ENCODE measurements at regions not wholly inside any gene's neighbourhood (a gene's known extent, or its start where the extent isn't known, plus 50 kb on each side); places are given as distances from the start of the nearest gene placed in this dataset.

DNA sequence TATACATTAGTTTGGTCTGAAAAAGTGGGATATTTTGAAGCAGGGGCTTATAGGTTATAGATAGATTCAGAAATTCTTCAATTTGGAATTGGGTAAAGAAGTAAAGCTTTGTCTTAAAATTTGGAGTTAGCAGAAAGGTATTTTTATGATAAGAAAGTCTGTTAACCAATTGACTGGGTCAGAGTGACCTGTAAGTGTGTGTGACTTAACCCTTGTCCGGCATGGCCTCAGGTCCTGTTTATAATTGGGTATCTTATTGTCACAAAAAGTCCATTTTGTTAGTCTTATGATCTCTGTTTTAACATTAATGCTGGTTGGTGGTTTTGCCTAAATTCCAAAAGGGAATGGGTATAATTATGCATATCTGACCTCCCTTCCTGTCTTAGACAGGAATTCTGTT, 444.2 kb upstream of the NAALADL2 start:
- no peak for TF ChIP-seq EZH2 (IDR thresholded peaks at IDR 0.05; ENCODE audit: low read length)
- TF ChIP-seq, protein P1, sequence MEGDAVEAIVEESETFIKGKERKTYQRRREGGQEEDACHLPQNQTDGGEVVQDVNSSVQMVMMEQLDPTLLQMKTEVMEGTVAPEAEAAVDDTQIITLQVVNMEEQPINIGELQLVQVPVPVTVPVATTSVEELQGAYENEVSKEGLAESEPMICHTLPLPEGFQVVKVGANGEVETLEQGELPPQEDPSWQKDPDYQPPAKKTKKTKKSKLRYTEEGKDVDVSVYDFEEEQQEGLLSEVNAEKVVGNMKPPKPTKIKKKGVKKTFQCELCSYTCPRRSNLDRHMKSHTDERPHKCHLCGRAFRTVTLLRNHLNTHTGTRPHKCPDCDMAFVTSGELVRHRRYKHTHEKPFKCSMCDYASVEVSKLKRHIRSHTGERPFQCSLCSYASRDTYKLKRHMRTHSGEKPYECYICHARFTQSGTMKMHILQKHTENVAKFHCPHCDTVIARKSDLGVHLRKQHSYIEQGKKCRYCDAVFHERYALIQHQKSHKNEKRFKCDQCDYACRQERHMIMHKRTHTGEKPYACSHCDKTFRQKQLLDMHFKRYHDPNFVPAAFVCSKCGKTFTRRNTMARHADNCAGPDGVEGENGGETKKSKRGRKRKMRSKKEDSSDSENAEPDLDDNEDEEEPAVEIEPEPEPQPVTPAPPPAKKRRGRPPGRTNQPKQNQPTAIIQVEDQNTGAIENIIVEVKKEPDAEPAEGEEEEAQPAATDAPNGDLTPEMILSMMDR (optimal IDR thresholded peaks at IDR 0.05 in 1 of 3, IDR thresholded peaks at IDR 0.05 in 1 of 3, conservative IDR thresholded peaks at IDR 0.05 in 1 of 3; ENCODE audit: extremely low read depth in 1 of 3, insufficient read depth in 2 of 3, low read length in 3 of 3): no peak
- H3K4me1 ChIP-seq (ENCODE audit: control insufficient read depth, extremely low read depth, insufficient read depth, low read length): no peaks in the 10 kb centered on the region

DNA sequence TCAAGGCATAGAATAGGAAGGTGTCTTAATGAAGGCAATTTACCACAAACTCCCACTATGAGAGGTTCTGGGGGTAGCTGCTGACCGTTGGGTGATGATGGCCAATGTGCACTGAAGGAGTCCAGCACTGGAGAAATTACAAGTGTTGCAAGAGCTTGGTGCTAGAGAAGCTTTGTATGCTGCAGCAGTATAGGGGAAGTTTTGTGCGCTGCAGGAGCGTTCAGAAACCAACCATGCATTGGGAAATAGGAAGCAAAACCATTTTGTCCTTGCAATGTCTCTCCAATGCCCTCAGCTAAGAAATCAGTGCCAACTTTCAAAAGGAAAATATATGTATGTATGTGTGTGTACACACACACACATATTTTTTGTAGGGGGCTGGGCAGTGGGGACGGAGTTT, 441.6 kb upstream of the NAALADL2 start:
- no peaks in the 10 kb centered on the region for H3K9me3 ChIP-seq (ENCODE audit: control insufficient read depth, low read depth, low read length)
- H3K36me3 ChIP-seq (ENCODE audit: control insufficient read depth in 2 of 2, extremely low read depth in 1 of 2, insufficient read depth in 2 of 2, low read length in 2 of 2): no peaks in the 10 kb centered on the region
- DNase-seq (ENCODE audit: low read depth, low spot score) (no peak), FAIRE-seq (no peak)
- no peak overlapping the region for H2AFZ ChIP-seq (ENCODE audit: control insufficient read depth, low read length)
- no peaks in the 10 kb centered on the region for H3K79me2 ChIP-seq (ENCODE audit: control insufficient read depth, insufficient read depth, low read length)
- dilution Hi-C loops (cut with MboI; ENCODE audit: extremely low pct_ligation_motif_present, low sequenced_read_pairs): no loop called here
- no peaks in the 10 kb centered on the region for H3K27me3 ChIP-seq (ENCODE audit: control insufficient read depth, extremely low read depth, insufficient read depth, low read length)
- no peak overlapping the region for H3K9ac ChIP-seq (ENCODE audit: control insufficient read depth, extremely low read depth, insufficient read depth, low read length)
- no peaks in the 10 kb centered on the region for H4K20me1 ChIP-seq (ENCODE audit: control insufficient read depth, extremely low read depth, insufficient read depth, low read length)
- H3K27ac ChIP-seq (ENCODE audit: control insufficient read depth, insufficient read depth, low read length): no peak overlapping the region
- TF ChIP-seq, protein P1 (optimal IDR thresholded peaks at IDR 0.05 in 1 of 3, IDR thresholded peaks at IDR 0.05 in 1 of 3, conservative IDR thresholded peaks at IDR 0.05 in 1 of 3; ENCODE audit: extremely low read depth in 1 of 3, insufficient read depth in 2 of 3, low read length in 3 of 3): no peak
- no peak for TF ChIP-seq EZH2 (IDR thresholded peaks at IDR 0.05; ENCODE audit: low read length)
- no peak overlapping the region for H3K4me3 ChIP-seq (ENCODE audit: control insufficient read depth in 2 of 3, extremely low read depth in 1 of 3, insufficient read depth in 2 of 3, low read depth in 1 of 3, low read length in 3 of 3)
- no peak overlapping the region for H3K4me2 ChIP-seq (ENCODE audit: control insufficient read depth, extremely low read depth, insufficient read depth, low read depth, low read length)
- no peaks in the 10 kb centered on the region for H3K4me1 ChIP-seq (ENCODE audit: control insufficient read depth, extremely low read depth, insufficient read depth, low read length)
- H3K9me1 ChIP-seq (ENCODE audit: control insufficient read depth, extremely low read depth, insufficient read depth, low read length): no peaks in the 10 kb centered on the region

More for the DNA sequence above, 444.2 kb upstream of the NAALADL2 start:
- no peaks in the 10 kb centered on the region for H3K9me1 ChIP-seq (ENCODE audit: control insufficient read depth, extremely low read depth, insufficient read depth, low read length)
- no peak for FAIRE-seq
- H3K9ac ChIP-seq (ENCODE audit: control insufficient read depth, extremely low read depth, insufficient read depth, low read length): no peak overlapping the region
- H2AFZ ChIP-seq (ENCODE audit: control insufficient read depth, low read length): no peak overlapping the region
- no peaks in the 10 kb centered on the region for H4K20me1 ChIP-seq (ENCODE audit: control insufficient read depth, extremely low read depth, insufficient read depth, low read length)
- H3K36me3 ChIP-seq (ENCODE audit: control insufficient read depth in 2 of 2, extremely low read depth in 1 of 2, insufficient read depth in 2 of 2, low read length in 2 of 2): no peaks in the 10 kb centered on the region
- no peaks in the 10 kb centered on the region for H3K9me3 ChIP-seq (ENCODE audit: control insufficient read depth, low read depth, low read length)
- DNase-seq (ENCODE audit: low read depth, low spot score): no peak
- no peaks in the 10 kb centered on the region for H3K79me2 ChIP-seq (ENCODE audit: control insufficient read depth, insufficient read depth, low read length)
- dilution Hi-C loops (cut with MboI; ENCODE audit: extremely low pct_ligation_motif_present, low sequenced_read_pairs): no loop called here
- H3K27ac ChIP-seq (ENCODE audit: control insufficient read depth, insufficient read depth, low read length): no peak overlapping the region
- H3K4me2 ChIP-seq (ENCODE audit: control insufficient read depth, extremely low read depth, insufficient read depth, low read depth, low read length): no peak overlapping the region
- H3K27me3 ChIP-seq (ENCODE audit: control insufficient read depth, extremely low read depth, insufficient read depth, low read length): no peaks in the 10 kb centered on the region
- no peak overlapping the region for H3K4me3 ChIP-seq (ENCODE audit: control insufficient read depth in 2 of 3, extremely low read depth in 1 of 3, insufficient read depth in 2 of 3, low read depth in 1 of 3, low read length in 3 of 3)

All from keratinocyte (primary cell).